GM23338 (cell line): ENCODE measurements at regions not wholly inside any gene's neighbourhood (a gene's known extent, or its start where the extent isn't known, plus 50 kb on each side); places are given as distances from the start of the nearest gene placed in this dataset.

Source experiments
- ATAC-seq: fragments of 200-7000 bp; cut with Tn5 transposase; 3 replicates; pipeline ENCODE4 v1.9.1; 2020
- DNase-seq: peaks from one replicate; pipeline ENCODE4 v3.0.0-alpha.2; 2015; ENCODE audit warnings: low spot score
- H2AFZ ChIP-seq: fragments of 200-600 bp; sonication (generic); 2 replicates; pipeline ENCODE4 v1.8.0; 2016; ENCODE audit warnings: antibody characterized with exemption, mild to moderate bottlenecking, moderate library complexity
- H3F3A ChIP-seq: fragments of 200-600 bp; sonication (generic); replicated peaks from 2 replicates; pipeline ENCODE4 v1.8.0; 2017; ENCODE audit warnings: antibody characterized with exemption, mixed run types, low read depth
- H3K27ac ChIP-seq: fragments of 200-600 bp; sonication (generic); 2 replicates; pipeline ENCODE4 v1.6.1; 2016; ENCODE audit warnings: low read depth
- H3K27me3 ChIP-seq: fragments of 200-600 bp; sonication (generic); 2 replicates; pipeline ENCODE4 v1.8.0; 2016; ENCODE audit warnings: mild to moderate bottlenecking, mixed run types, moderate library complexity; ENCODE audit not compliant: insufficient read depth
- H3K36me3 ChIP-seq: fragments of 200-600 bp; sonication (generic); 2 replicates; pipeline ENCODE4 v1.8.0; 2016; ENCODE audit warnings: mild to moderate bottlenecking; ENCODE audit not compliant: insufficient read depth
- H3K4me1 ChIP-seq: fragments of 200-600 bp; sonication (generic); 2 replicates; pipeline ENCODE4 v1.8.0; 2016; ENCODE audit warnings: mild to moderate bottlenecking, moderate library complexity; ENCODE audit not compliant: insufficient read depth
- H3K4me2 ChIP-seq: fragments of 200-600 bp; sonication (generic); 2 replicates; pipeline ENCODE4 v1.7.1; 2017; ENCODE audit warnings: mixed run types
- H3K4me3 ChIP-seq: fragments of 200-600 bp; sonication (generic); 2 replicates; pipeline ENCODE4 v1.6.1; 2016; ENCODE audit warnings: mixed run types
- H3K79me2 ChIP-seq: fragments of 200-600 bp; sonication (generic); replicated peaks from 2 replicates; pipeline ENCODE4 v1.8.0; 2017; ENCODE audit warnings: mild to moderate bottlenecking; ENCODE audit not compliant: insufficient read depth
- H3K9me2 ChIP-seq: fragments of 200-600 bp; sonication (generic); 2 replicates; pipeline ENCODE4 v1.8.0; 2017; ENCODE audit not compliant: insufficient read depth
- H4K20me1 ChIP-seq: fragments of 200-600 bp; sonication (generic); replicated peaks from 2 replicates; pipeline ENCODE4 v1.8.0; 2017; ENCODE audit warnings: mild to moderate bottlenecking; ENCODE audit not compliant: insufficient read depth
- H3K27ac Mint-ChIP-seq: 2 replicates; pipeline ENCODE4 v1.8.0; 2020; ENCODE audit warnings: inconsistent platforms, mild to moderate bottlenecking, moderate library complexity, mixed read lengths
- H3K27me3 Mint-ChIP-seq: 3 replicates; pipeline ENCODE4 v1.8.0; 2022; ENCODE audit warnings: low read depth, mild to moderate bottlenecking, moderate library complexity, mixed read lengths, inconsistent platforms; ENCODE audit not compliant: insufficient read depth, poor library complexity
- H3K36me3 Mint-ChIP-seq: 3 replicates; pipeline ENCODE4 v1.8.0; 2021; ENCODE audit warnings: low read depth, mild to moderate bottlenecking, inconsistent platforms, moderate library complexity, mixed read lengths
- H3K4me1 Mint-ChIP-seq: 3 replicates; pipeline ENCODE4 v1.8.0; 2020; ENCODE audit warnings: mild to moderate bottlenecking, inconsistent platforms, mixed read lengths
- H3K4me3 Mint-ChIP-seq: 3 replicates; pipeline ENCODE4 v1.8.0; 2021; ENCODE audit warnings: moderate library complexity, mild to moderate bottlenecking, inconsistent platforms, mixed read lengths
- H3K9me3 Mint-ChIP-seq: 3 replicates; pipeline ENCODE4 v1.8.0; 2020; ENCODE audit warnings: moderate library complexity, mild to moderate bottlenecking, inconsistent platforms, mixed read lengths
- CREB1 ChIP-seq: fragments of 250-450 bp; sonication (Bioruptor Pico); IDR thresholded peaks from 2 replicates; pipeline ENCODE4 v1.5.0; 2020; ENCODE audit warnings: low read depth, mild to moderate bottlenecking, moderate library complexity
- CTCF ChIP-seq, 2 experiments: fragments of 200-600 bp in 1 of 2; sonication (generic) in 1 of 2; conservative IDR thresholded peaks; 2 replicates each; pipeline versions ENCODE4 v1.5.1 to v1.6.1; 2016 to 2017; ENCODE audit warnings: antibody characterized with exemption in 2 of 2, low read depth in 2 of 2, mild to moderate bottlenecking in 2 of 2, moderate library complexity in 1 of 2
- EZH2 ChIP-seq: fragments of 200-600 bp; sonication (generic); IDR thresholded peaks from one replicate; pipeline ENCODE4 v1.8.0; 2017; ENCODE audit warnings: antibody characterized with exemption, mild to moderate bottlenecking, low read depth; ENCODE audit not compliant: unreplicated experiment
- EZH2phosphoT487 ChIP-seq: fragments of 200-600 bp; sonication (generic); IDR thresholded peaks from one replicate; pipeline ENCODE4 v1.8.1; 2018; ENCODE audit warnings: antibody characterized with exemption; ENCODE audit not compliant: unreplicated experiment
- NANOG ChIP-seq: IDR thresholded peaks from 2 replicates; pipeline ENCODE4 v1.6.1; 2016; ENCODE audit warnings: antibody characterized with exemption, borderline replicate concordance
- POLR2AphosphoS5 ChIP-seq: IDR thresholded peaks from 2 replicates; pipeline ENCODE4 v1.6.1; 2016; ENCODE audit warnings: antibody characterized with exemption, low read depth
- STAT1 ChIP-seq: IDR thresholded peaks from one replicate; pipeline ENCODE4 v1.6.1; 2016; ENCODE audit warnings: antibody characterized with exemption; ENCODE audit not compliant: unreplicated experiment
- ZNF114 ChIP-seq: fragments of 250-450 bp; sonication (Bioruptor Pico); IDR thresholded peaks from 2 replicates; pipeline ENCODE4 v1.5.0; 2020; ENCODE audit warnings: mild to moderate bottlenecking, moderate library complexity
- ZNF331 ChIP-seq: fragments of 250-450 bp; sonication (Bioruptor Pico); IDR thresholded peaks from 2 replicates; pipeline ENCODE4 v1.5.0; 2020; ENCODE audit warnings: low read depth, mild to moderate bottlenecking, moderate library complexity
- ZNF462 ChIP-seq: fragments of 250-450 bp; sonication (Bioruptor Pico); IDR thresholded peaks from 2 replicates; pipeline ENCODE4 v1.5.0; 2020; ENCODE audit warnings: mild to moderate bottlenecking, moderate library complexity
- TF ChIP-seq, protein P1 (sequence below): IDR thresholded peaks from one replicate; pipeline ENCODE4 v1.6.1; 2018; ENCODE audit warnings: antibody characterized with exemption; ENCODE audit not compliant: unreplicated experiment
- TF ChIP-seq, protein P2 (sequence below): IDR thresholded peaks from 2 replicates; pipeline ENCODE4 v1.6.1; 2016; ENCODE audit warnings: antibody characterized with exemption

DNA sequence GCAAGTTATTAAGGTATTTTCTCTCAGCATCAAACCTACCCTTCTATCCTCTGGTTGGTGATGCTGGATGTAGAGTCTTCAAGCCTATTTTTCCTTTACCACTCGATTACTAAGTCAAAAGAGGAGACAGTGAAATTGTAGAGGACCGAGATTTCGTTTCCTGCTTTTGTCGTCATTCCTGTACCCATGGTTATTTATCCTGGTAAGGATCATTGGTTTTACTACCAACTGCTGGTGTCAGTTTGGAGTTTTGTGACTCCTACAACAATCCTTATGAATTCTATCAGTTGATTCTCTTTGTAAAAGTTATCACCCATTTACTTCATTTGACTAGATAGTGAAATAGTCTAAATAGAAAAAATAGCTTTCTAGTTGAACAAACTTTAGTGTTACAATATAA, 2028.2 kb upstream of the ACO1 start:
- H3K4me3 Mint-ChIP-seq: no peak overlapping the region
- Histone ChIP-seq H3K36me3 (no peaks in the 10 kb centered on the region), H3K27ac (no peak overlapping the region), H4K20me1 (no peaks in the 10 kb centered on the region), H3K9me2 (0 out of 2 replicates have a peak, but pooled peaks cover 2% of the 10 kb centered on the region), H3K27me3 (no peaks in the 10 kb centered on the region), H3K4me2 (no peak overlapping the region), H3F3A (no peaks in the 10 kb centered on the region), H3K79me2 (no peaks in the 10 kb centered on the region), H3K4me1 (no peaks in the 10 kb centered on the region), H3K4me3 (no peak overlapping the region), H2AFZ (no peak overlapping the region; the same call in 1 of the 2 replicates)
- no peak for ATAC-seq
- no peaks in the 10 kb centered on the region; the same call in 2 of the 3 replicates for H3K4me1 Mint-ChIP-seq
- H3K27ac Mint-ChIP-seq: no peak overlapping the region
- no peak for DNase-seq
- TF ChIP-seq, protein P1, sequence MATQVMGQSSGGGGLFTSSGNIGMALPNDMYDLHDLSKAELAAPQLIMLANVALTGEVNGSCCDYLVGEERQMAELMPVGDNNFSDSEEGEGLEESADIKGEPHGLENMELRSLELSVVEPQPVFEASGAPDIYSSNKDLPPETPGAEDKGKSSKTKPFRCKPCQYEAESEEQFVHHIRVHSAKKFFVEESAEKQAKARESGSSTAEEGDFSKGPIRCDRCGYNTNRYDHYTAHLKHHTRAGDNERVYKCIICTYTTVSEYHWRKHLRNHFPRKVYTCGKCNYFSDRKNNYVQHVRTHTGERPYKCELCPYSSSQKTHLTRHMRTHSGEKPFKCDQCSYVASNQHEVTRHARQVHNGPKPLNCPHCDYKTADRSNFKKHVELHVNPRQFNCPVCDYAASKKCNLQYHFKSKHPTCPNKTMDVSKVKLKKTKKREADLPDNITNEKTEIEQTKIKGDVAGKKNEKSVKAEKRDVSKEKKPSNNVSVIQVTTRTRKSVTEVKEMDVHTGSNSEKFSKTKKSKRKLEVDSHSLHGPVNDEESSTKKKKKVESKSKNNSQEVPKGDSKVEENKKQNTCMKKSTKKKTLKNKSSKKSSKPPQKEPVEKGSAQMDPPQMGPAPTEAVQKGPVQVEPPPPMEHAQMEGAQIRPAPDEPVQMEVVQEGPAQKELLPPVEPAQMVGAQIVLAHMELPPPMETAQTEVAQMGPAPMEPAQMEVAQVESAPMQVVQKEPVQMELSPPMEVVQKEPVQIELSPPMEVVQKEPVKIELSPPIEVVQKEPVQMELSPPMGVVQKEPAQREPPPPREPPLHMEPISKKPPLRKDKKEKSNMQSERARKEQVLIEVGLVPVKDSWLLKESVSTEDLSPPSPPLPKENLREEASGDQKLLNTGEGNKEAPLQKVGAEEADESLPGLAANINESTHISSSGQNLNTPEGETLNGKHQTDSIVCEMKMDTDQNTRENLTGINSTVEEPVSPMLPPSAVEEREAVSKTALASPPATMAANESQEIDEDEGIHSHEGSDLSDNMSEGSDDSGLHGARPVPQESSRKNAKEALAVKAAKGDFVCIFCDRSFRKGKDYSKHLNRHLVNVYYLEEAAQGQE: no peak
- TF ChIP-seq STAT1 (no peak), CTCF (conservative IDR thresholded peaks at IDR 0.05; ENCODE audit: low read depth in 2 of 2) (no peak), ZNF462 (no peak), POLR2AphosphoS5 (no peak), EZH2phosphoT487 (no peak), CREB1 (CRISPR knock-in tag) (no peak), ZNF331 (CRISPR knock-in tag) (no peak), NANOG (no peak), ZNF114 (CRISPR knock-in tag) (no peak), EZH2 (no peak)
- TF ChIP-seq, protein P2, sequence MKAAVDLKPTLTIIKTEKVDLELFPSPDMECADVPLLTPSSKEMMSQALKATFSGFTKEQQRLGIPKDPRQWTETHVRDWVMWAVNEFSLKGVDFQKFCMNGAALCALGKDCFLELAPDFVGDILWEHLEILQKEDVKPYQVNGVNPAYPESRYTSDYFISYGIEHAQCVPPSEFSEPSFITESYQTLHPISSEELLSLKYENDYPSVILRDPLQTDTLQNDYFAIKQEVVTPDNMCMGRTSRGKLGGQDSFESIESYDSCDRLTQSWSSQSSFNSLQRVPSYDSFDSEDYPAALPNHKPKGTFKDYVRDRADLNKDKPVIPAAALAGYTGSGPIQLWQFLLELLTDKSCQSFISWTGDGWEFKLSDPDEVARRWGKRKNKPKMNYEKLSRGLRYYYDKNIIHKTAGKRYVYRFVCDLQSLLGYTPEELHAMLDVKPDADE: no peak
- H3K36me3 Mint-ChIP-seq: no peaks in the 10 kb centered on the region
- H3K9me3 Mint-ChIP-seq: no peaks in the 10 kb centered on the region
- no peaks in the 10 kb centered on the region for H3K27me3 Mint-ChIP-seq
